Coronary artery (tissue), 2 donors: ENCODE measurements at regions not wholly inside any gene's neighbourhood (a gene's known extent, or its start where the extent isn't known, plus 50 kb on each side); places are given as distances from the start of the nearest gene placed in this dataset.
"Not testable (repeated sequence)": the region's sequence is repeated elsewhere in the genome, so short reads cannot be mapped to it uniquely, and the experiment has no call there.

ENCODE experiments used
- DNase-seq: peaks from one replicate; pipeline ENCODE4 v3.0.0-alpha.2; 2017; ENCODE audit warnings: low spot score
- H3K27ac ChIP-seq, 2 donors: fragments of 200-600 bp; sonication (generic); one replicate each; pipeline ENCODE4 v1.5.1; 2016 to 2019
- H3K4me3 ChIP-seq: fragments of 200-600 bp; sonication (generic); 2 replicates; pipeline ENCODE4 v1.5.1; 2016; ENCODE audit warnings: mild to moderate bottlenecking, moderate library complexity
- TF ChIP-seq, protein P1 (sequence below): fragments of 200-600 bp; sonication (generic); IDR thresholded peaks from one replicate; pipeline ENCODE4 v1.5.1; 2019; ENCODE audit warnings: antibody characterized with exemption

DNA sequence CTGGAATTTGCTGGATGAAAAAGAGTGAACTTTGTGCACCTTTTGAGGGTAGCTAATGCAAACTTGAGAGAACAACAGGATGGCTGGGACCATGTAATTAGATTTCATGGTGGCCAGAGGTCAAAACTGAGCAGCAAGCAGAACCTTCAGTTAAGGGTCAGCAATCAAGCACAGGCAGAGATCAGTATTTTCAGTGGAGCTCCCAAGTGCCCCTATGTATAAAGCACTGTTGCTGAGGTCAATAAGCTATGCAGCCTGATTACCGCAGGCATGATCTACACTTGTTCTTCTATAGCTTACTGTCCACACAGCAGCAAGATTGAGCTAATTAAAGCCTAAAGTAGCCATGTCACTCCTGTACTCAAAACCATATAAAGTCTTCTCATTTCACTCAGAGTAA, 62.1 kb upstream of the TMC1 start:
- H3K4me3 ChIP-seq = no peak overlapping the region
- TF ChIP-seq, protein P1, sequence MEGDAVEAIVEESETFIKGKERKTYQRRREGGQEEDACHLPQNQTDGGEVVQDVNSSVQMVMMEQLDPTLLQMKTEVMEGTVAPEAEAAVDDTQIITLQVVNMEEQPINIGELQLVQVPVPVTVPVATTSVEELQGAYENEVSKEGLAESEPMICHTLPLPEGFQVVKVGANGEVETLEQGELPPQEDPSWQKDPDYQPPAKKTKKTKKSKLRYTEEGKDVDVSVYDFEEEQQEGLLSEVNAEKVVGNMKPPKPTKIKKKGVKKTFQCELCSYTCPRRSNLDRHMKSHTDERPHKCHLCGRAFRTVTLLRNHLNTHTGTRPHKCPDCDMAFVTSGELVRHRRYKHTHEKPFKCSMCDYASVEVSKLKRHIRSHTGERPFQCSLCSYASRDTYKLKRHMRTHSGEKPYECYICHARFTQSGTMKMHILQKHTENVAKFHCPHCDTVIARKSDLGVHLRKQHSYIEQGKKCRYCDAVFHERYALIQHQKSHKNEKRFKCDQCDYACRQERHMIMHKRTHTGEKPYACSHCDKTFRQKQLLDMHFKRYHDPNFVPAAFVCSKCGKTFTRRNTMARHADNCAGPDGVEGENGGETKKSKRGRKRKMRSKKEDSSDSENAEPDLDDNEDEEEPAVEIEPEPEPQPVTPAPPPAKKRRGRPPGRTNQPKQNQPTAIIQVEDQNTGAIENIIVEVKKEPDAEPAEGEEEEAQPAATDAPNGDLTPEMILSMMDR = no peak
- no peak overlapping the region for H3K27ac ChIP-seq
- no peak for DNase-seq

DNA sequence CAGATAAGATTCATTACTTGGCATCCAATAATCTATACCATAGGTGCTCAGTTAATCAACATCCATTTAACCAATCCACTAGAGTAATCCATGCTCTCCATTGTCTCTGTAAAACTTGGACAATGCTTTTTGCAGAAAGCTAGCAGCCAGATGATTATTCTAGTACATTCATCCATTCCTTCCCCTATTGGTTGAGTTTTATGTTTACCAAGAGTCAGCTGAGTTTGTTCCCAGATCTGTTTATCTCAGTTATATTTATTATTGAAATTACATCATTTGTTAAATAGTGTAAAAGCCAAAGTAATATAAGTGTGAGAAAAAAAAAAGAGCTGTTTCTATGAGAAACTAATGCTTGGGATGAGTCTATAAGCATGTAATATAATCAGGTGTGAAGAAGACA, 63.3 kb upstream of the TMC1 start:
- TF ChIP-seq, protein P1 = no peak
- no peak overlapping the region for H3K4me3 ChIP-seq
- no peak overlapping the region for H3K27ac ChIP-seq
- DNase-seq = no peak

DNA sequence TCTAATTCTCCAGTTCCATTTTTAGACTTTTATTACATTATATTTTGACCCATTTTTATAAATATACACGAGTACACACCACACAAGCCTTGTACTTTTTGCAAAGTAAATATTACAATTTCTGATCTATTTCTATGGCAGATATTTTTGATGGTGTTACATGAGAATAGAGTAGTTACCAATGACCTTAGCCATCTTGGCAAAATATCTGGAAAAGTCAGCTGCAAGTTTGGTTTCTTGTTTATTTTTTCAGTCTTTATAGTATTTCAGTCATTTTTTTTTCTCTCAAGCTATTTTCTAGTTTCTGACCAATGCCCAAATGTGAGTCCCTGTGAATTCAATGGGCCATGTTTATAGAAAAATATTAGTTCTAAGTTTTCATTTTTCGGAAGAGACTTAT, 64.0 kb upstream of the TMC1 start:
- no peak for DNase-seq
- H3K4me3 ChIP-seq = no peak overlapping the region
- no peak overlapping the region for H3K27ac ChIP-seq
- TF ChIP-seq, protein P1 = no peak

DNA sequence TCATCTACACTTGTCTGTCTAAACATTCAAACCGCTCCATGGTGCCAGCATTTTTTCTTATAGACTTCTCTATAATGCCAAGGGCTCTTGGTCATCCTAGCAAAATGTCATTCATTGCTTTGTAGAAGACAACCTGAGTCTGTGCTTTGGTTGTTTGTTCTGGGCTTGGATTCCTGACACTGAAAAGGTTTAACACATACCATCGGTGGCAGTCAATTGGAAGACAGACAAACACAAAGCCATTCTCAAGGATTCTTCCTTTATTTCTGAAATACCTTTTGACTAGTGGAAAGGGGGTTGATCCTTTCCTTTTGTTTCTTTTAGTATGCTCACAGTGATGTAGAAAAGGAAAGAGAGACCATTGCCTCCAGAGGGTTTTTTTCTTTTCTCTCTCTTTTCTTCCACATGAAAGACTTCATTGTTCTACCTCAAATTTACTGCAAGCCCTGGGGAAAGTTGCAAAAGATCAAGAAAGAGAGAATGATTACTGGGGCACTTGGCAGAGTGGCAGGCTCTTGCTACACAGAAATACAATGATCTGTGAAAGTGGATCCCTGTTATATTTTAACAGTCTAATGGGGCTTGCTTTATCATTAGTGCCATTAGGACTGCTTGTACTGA, 66.4 kb upstream of the TMC1 start:
- no peak for DNase-seq
- H3K27ac ChIP-seq = no peak overlapping the region

DNA sequence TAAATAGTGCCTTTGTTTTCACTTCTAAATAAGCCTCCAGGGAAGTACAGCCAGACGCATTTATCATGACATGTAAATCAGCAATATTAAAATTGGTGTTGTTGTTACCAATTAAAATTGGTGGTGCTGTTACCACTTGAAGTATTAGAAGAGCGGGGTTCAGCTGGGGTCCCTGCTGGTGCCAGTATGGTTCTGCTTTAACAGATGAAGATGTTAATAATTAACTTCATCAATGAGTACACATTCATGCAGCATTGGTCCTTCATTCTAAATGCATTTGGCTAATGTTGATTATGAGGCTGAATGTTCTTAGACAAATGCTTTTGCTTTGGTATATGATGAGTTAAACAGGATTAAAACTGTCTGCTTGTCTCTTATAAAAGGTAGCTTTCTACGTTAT, 67.6 kb upstream of the TMC1 start:
- DNase-seq = no peak
- TF ChIP-seq, protein P1 = no peak
- H3K4me3 ChIP-seq = no peak overlapping the region
- H3K27ac ChIP-seq = no peak overlapping the region

More for the DNA sequence above, 66.4 kb upstream of the TMC1 start:
- TF ChIP-seq, protein P1 = no peak
- H3K4me3 ChIP-seq = no peak overlapping the region

DNA sequence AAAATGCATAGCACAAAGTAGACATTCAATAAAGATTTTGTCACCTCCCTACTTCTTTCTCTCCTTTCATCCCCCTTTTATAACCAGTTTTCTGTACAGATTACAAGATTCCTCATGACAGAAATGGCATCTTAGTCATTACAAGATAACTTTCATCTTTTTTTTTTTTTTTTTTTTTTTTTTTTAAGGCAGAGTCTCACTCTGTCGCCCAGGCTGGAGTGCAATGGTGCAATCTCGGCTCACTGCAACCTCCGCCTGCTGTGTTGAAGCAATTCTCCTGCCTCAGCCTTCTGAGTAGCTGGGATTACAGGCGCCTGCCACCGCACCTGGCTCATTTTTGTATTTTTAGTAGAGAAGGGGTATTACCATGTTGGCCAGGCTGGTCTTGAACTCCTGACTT, 75.2 kb upstream of the TMC1 start:
- DNase-seq, H3K4me3 ChIP-seq, H3K27ac ChIP-seq: not testable (repeated sequence)

DNA sequence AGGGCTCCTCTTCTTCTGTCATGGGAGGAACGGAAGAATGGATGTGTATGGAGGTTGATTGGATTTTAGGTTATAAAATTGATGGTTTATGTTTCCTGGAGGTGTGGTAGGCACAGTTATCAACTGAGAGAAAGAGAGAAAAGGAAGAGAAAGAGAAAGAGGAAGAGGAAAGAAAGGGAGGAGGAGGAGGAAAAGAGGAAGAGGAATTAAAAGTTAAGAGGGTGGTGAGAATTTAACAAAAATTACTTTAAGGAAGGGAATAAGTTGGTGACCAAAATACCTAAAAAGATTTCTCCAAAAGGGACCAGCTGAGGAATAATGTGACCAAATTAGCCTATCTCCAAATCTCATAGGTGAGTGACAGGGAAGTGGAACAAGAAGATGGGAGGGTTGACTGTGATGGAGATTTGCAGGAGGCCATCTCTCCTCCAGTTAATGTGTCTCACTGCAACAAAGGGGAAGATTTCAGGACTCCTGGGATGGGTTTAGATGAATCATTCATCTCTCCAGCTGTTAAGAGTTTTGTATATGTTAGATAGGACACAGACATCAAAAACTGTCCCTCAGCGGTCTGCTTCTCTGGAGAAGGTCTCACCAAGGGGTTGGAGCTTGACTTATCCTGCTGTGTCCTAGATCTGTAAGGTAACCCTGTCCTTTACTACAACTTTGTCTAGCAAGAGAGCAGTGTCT, 76.0 kb upstream of the TMC1 start:
- TF ChIP-seq, protein P1 = no peak
- DNase-seq = no peak
- Histone ChIP-seq H3K4me3 (no peak overlapping the region), H3K27ac (no peak overlapping the region)
